GM19328 (cell line): ENCODE measurements at regions not wholly inside any gene's neighbourhood (a gene's known extent, or its start where the extent isn't known, plus 50 kb on each side); places are given as distances from the start of the nearest gene placed in this dataset.
"Not testable (repeated sequence)": the region's sequence is repeated elsewhere in the genome, so short reads cannot be mapped to it uniquely, and the experiment has no call there.

Experiments used
- ATAC-seq: cut with Tn5 transposase; IDR thresholded peaks from one replicate; pipeline ENCODE4 v1.9.1; 2021; ENCODE audit warnings: mild to moderate bottlenecking, moderate library complexity; ENCODE audit not compliant: unreplicated experiment

- ATAC-seq: no peak
Measured at GRCh38 chr19:29015569-29015968, 197.4 kb downstream of the UQCRFS1 start.

GRCh38 chr19:29014857-29015436, 198.0 kb downstream of the UQCRFS1 start:
- no peak for ATAC-seq

DNA sequence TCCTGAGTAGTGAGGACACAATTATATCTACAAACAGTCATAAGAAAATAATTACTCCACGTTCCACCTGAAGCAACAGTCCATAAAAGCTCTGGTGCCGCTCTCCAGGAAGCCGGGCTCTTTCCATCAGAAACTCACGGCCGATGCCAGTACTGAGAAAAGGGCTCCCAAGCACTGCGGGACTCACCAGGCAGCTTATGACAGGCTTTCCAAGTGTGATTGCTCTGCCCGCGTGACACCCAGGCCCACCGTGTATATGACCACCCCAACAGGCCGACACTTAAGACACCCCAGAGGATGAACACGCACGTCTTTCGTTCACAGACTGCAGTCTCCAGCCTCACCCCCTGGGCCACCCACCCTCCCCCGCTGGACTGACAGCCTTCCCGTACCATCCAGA, 199.0 kb downstream of the UQCRFS1 start:
- ATAC-seq: no peak

DNA sequence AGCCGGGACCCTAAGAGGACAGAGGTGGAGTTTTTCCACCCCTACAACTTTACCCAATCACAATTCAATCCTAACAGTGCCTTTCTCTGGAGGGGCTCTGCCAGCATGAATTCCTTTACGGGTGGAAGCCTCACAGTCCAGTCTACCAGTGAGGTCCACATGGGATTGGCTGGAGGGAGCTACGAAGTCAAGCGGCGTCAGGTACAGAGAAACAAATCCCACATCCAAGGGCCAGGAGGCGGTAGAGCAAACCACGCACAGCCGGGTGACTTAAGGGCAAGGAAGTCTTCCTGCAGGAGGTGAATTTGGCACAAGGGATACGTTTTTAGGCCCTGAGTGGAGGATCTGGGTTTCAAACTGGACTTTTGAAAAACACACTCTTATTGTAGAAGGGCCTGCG, 199.6 kb downstream of the UQCRFS1 start:
- ATAC-seq: no peak

GRCh38 chr19:29012457-29012856, 200.5 kb downstream of the UQCRFS1 start:
- no peak for ATAC-seq

DNA sequence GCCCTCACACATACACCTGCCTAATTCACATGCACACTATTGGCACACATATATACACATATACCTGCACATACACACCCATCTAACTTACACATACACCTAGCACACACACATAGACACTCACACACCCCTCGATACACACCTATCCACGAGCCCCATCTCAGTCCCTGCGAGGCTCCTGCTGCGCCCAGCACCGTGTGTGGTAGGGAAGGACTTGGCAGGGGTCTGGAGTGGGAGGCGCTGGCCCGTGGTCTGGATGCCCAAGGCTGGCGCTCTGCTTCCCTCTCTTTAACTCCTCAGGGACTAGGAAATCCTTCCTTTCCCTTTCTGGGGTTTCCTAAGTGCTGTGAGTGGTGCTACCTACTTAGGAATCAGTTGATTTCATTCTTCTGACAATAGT, 202.7 kb downstream of the UQCRFS1 start:
- no peak for ATAC-seq

DNA sequence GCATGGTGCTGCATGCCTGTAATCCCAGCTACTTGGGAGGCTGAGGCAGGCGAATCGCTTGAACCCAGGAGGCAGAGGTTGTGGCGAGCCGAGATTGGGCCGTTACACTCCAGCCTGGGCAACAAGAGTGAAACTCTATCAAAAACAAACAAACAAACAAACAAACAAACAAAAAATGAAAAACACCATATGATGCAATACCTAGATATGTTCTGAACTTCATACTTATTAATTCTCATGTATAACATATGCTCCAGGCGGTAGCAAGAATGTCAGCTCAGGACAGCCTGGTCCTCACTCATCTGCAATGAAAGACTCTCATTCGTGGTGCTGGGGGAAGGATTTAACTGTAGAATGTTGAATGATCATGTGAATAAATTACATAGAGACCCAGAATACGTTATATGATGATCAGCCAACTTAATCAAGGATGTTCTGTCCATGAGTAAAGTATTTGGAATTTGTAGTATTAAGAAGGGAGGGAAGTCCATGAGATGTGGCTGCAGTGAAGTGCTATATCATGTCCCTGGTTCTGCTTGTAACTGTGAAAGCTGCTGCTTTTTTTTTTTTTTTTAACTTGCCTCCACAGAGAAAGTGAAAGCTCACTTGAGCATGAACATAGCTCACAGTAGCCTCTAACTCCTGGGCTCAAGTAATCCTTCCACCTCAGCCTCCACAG, 206.8 kb downstream of the UQCRFS1 start:
- no peak for ATAC-seq

GRCh38 chr19:29004796-29005195, 208.2 kb downstream of the UQCRFS1 start:
- no peak for ATAC-seq

DNA sequence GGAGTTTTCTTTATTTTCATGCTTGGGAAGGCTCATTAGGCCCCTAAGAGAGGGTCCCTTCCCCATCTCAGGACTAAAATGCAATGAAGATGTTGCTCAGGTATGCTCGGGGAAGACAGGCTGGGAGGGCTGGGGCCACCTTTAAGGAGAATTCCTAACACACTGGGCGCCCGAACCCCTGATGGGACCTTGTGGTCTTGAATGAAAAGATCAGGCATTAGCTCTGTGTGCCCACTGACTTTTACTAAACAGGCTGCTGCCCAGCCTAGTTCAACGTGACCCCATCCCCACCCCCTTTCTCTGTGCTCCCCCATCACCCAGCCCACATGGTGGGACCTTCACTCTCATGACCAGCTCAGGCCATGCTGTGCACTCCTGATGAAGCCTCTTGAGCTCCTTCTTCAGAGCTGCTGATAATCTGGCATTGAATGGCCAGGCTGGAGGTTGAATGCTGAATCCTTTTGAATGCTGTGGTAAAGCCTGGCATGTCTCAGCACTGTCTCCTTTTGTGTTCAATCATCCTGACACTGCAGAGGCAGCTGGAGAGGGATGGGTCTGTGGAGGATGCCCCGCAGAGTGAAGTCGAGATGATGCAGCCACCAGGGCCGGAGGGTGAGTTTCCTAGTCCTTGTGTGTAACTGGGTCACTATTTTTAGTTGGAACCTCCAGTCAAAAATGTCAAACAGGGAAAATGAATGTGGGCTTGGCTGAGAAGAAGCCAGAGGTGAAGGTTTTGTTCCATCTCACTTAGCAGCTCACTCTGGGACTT, 209.1 kb downstream of the UQCRFS1 start:
- ATAC-seq: no peak

DNA sequence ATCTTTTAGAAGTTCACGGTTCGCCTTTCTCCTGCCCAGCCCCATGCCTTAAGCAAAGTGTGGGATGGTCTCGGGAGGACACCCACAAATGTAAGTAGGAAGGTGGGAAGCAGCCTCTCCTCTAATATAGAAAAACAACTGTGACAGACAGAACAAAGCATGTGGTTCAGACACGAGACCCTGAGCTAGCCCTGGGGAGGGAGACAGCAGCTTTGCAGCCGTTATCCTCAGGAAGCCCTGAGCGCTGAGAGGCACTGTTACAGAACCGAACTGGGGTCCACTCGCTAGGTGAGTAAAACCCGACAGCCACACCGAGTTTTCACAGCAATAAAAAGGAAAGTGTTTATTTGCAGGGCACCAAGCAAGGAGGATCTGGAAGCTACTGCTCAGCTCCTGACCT, 210.6 kb downstream of the UQCRFS1 start:
- ATAC-seq: no peak

GRCh38 chr19:29001597-29002245, 211.2 kb downstream of the UQCRFS1 start:
- ATAC-seq: no peak

DNA sequence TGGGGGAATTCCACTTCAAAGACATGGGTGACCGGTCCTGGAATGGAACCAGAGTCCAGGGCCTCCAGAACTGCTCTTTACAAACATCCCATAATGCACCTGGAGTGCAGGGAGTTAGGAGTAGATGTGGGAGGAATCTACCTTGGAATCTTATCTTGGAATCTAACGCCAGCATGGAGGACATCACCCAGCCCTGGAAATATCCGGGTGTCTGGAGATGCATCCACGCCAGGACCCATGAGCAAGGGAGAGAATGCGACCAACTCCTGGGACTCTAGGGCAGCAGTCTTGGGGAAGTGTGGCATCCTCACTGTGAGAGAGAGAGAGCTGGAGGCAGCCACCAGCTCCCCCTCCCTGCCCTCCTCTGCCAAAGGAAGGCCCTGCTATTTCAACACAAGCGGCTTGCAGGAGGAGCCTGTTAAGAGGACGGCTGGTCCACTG, 211.8 kb downstream of the UQCRFS1 start:
- no peak for ATAC-seq

DNA sequence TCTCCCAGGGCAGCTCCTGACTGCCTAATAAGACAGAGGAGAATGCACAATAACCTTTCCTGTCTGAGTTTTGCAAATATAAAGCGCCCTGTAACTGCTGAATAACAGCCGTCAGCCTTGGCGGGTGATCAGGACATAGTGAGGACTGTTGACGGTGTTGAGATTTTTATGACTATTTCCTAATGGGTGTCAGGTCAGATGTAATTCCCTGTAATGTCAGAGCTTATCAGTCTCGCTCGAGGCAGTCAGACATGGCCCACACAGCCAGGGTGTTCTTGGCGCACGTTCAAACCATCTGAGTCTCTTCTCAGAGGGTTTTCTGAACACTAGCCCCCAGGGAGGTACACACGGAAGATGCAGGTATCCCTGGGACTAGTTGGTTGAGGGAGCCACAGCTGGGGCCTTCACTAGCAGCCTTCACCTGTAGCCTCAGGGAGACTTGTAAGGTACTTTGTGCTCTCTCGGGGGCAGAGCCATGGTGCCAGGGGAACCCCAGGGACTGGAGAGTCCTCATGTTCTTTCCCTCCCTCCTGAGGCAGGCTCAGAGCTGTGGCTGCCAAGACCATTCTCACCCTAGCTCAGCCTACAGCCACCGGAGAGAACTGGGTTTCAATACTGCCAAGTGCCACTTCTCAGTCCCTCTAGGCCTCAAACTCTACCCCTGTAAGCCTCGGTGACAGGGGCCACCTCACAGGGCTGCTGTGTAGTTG, 213.1 kb downstream of the UQCRFS1 start:
- ATAC-seq: no peak

DNA sequence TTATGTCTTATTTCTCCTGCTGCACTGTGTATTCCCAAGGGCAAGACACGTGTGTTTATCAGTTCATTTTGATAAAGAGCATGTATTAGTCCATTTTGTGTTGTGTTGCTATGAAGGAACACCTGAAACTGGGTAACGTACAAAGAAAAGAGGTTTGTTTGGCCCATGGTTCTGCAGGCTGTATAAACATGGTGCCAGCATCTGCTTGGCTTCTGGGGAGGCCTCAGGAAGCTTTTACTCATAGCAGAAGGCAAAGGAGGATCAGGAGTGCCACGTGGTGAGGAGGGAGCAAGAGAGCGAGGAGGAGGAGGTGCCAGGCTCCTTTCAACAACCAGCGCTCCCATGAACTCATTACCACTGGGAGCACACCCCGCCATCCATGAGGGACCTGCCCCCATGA, 214.0 kb downstream of the UQCRFS1 start:
- no peak for ATAC-seq

GRCh38 chr19:28997866-28998265, 215.1 kb downstream of the UQCRFS1 start:
- not testable (repeated sequence) for ATAC-seq

DNA sequence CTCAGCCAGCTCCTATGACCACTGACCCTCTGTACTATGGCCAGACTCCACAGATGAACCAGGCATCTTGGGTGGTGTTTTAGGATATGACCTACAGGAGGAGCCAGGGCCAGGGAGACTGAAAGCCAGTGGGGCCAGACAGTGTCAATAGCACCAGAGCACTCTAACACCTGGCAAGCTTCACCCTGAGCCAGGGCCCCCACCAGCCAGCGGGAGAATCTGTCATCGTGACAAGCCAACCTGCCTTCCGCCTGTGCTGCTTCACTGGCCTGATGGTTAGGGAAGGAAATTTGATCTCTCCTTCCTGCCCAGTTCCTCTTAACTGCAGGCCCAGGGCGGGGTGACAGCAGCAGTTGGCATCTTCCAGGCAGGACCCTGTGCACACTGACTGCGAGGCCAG, 222.4 kb downstream of the UQCRFS1 start:
- no peak for ATAC-seq

DNA sequence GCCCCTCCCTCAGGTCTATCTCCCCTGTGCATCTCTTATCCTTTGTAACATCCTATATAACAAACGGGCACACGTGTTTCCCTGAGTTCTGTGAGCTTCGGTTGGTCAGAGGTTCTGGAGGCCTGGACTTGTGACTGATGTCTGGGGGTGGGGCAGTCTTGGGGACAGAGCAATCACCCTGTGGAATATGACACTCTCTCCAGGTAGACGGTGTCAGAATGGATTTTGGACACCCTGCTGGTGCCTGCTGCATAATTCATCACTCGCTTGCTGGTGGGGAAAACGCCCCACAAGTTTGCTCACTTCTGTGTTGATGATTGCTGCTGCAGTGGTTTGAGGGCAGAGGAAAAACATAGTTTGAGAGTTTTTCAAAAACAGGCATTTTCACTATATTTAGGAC, 223.2 kb downstream of the UQCRFS1 start:
- ATAC-seq: no peak

DNA sequence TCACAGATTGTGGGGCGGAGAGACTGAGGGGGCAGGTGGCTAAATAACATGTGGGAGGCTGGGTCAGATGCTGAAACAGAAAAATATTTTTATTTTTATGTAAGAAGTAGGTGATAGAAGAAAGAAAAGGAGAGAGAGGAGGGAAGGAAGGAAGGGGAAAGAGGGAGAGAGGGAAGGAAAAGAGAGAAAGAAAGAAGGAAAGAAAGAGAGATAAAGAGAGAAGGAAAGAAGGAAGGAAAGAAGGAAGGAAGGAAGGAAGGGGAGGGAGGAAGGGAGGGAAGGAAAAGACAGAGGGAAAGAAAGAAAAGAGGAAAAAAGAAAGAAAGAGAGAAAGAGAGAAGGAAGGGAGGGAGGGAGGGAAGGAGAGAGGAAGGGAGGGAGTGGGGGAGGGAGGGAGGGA, 224.9 kb downstream of the UQCRFS1 start:
- no peak for ATAC-seq

GRCh38 chr19:28987177-28987576, 225.8 kb downstream of the UQCRFS1 start:
- no peak for ATAC-seq

GRCh38 chr19:28985201-28985600, 227.8 kb downstream of the UQCRFS1 start:
- ATAC-seq: no peak

- no peak for ATAC-seq
Measured at GRCh38 chr19:28984315-28984714, 228.6 kb downstream of the UQCRFS1 start.
